22Rv1 (cell line): ENCODE measurements at regions not wholly inside any gene's neighbourhood (a gene's known extent, or its start where the extent isn't known, plus 50 kb on each side); places are given as distances from the start of the nearest gene placed in this dataset.

Experiments
- ZFX ChIP-seq: fragments of 450-650 bp; IDR thresholded peaks from 2 replicates; pipeline ENCODE4 v1.6.1; 2017; ENCODE audit warnings: antibody characterized with exemption, borderline replicate concordance
- TF ChIP-seq, protein P1 (sequence below): fragments of 450-650 bp; IDR thresholded peaks from 2 replicates; pipeline ENCODE4 v1.5.1; 2017; ENCODE audit warnings: mild to moderate bottlenecking

DNA sequence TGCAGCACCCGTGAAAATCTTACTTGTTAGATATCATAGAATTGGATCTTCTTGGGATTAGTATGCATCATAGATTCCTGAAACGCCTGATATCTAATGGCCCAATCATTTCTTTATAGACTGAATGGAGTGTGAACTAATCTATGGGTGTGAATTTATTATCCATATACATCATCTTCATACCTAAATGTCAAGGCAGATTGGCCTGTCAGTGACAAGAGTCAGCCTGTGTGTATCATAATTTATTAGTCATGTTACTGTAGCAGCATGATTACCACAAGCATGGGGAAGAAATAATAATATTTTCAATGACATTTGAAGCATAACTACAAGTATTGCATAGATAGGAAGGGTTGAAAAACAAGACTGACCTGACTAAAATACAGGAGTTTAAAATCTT lies 235.8 kb downstream of the RAP2B start:
- TF ChIP-seq, protein P1, sequence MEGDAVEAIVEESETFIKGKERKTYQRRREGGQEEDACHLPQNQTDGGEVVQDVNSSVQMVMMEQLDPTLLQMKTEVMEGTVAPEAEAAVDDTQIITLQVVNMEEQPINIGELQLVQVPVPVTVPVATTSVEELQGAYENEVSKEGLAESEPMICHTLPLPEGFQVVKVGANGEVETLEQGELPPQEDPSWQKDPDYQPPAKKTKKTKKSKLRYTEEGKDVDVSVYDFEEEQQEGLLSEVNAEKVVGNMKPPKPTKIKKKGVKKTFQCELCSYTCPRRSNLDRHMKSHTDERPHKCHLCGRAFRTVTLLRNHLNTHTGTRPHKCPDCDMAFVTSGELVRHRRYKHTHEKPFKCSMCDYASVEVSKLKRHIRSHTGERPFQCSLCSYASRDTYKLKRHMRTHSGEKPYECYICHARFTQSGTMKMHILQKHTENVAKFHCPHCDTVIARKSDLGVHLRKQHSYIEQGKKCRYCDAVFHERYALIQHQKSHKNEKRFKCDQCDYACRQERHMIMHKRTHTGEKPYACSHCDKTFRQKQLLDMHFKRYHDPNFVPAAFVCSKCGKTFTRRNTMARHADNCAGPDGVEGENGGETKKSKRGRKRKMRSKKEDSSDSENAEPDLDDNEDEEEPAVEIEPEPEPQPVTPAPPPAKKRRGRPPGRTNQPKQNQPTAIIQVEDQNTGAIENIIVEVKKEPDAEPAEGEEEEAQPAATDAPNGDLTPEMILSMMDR, result no peak
- TF ChIP-seq ZFX, result no peak
